ENCODE measurements at regions not wholly inside any gene's neighbourhood (a gene's known extent, or its start where the extent isn't known, plus 50 kb on each side); places are given as distances from the start of the nearest gene placed in this dataset.

DNA sequence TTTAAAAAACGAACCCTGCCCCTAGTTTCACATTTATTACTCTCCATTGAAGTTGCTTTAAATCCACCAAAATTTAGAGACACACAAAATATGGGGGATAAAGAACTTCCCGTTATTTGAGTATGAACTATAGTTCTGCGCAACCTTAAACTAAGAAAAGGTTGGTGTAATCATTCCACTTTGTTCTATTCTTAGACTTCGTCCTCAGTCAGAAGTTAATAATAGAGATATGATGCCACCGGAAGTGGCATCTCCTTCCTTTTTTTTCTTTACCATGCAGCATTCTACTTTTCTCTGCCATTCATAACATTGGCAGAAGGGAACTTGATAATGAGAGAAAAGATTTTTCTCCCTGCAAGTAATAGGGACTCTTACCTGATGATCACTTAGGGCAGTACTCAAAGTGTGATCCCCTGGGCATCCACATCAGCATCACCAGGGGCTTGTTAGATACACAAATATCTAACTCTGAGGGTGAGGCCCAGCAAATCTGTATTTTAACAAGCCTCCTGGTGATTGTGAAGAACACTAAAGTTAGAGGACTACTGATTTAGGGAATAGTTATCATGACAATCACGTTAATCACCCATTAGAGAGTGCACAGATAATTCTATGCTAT, 147.7 kb upstream of the DTNA start:
- H4K20me1 ChIP-seq (ENCODE audit: insufficient read depth, low read length): no peaks in the 10 kb centered on the region
- no peak overlapping the region for H3K4me3 ChIP-seq (ENCODE audit: low read length)
- H3K9ac ChIP-seq (ENCODE audit: low read length): no peak overlapping the region
- H3K4me2 ChIP-seq (ENCODE audit: low read depth, low read length): no peak overlapping the region
- no peak overlapping the region for H2AFZ ChIP-seq (ENCODE audit: low read length)
- no peaks in the 10 kb centered on the region for H3K9me3 ChIP-seq (replicated peaks; ENCODE audit: insufficient read depth, low read length)
- no peaks in the 10 kb centered on the region for H3F3A ChIP-seq (ENCODE audit: insufficient read depth, low read length)
- H3K36me3 ChIP-seq (replicated peaks; ENCODE audit: insufficient read depth, low read length): no peaks in the 10 kb centered on the region
- no peaks in the 10 kb centered on the region for H3K4me1 ChIP-seq (ENCODE audit: low read length)
- no peak overlapping the region for H3K27ac ChIP-seq (ENCODE audit: low read length)
- H3K79me2 ChIP-seq (ENCODE audit: low read length): 0 out of 2 replicates have a peak, but pooled peaks cover 6% of the 10 kb centered on the region
- H3K27me3 ChIP-seq (replicated peaks; ENCODE audit: insufficient read depth, low read length): no peaks in the 10 kb centered on the region
- H3K9me2 ChIP-seq (replicated peaks; ENCODE audit: insufficient read depth, low read length): no peaks in the 10 kb centered on the region; the same call in 1 of the 2 replicates
- no peak for DNase-seq
- TF ChIP-seq EZH2 (optimal IDR thresholded peaks at IDR 0.05; ENCODE audit: low read depth, low read length) (no peak), EZH2phosphoT487 (IDR thresholded peaks at IDR 0.05; ENCODE audit: low read length) (no peak)
- TF ChIP-seq, protein P1, sequence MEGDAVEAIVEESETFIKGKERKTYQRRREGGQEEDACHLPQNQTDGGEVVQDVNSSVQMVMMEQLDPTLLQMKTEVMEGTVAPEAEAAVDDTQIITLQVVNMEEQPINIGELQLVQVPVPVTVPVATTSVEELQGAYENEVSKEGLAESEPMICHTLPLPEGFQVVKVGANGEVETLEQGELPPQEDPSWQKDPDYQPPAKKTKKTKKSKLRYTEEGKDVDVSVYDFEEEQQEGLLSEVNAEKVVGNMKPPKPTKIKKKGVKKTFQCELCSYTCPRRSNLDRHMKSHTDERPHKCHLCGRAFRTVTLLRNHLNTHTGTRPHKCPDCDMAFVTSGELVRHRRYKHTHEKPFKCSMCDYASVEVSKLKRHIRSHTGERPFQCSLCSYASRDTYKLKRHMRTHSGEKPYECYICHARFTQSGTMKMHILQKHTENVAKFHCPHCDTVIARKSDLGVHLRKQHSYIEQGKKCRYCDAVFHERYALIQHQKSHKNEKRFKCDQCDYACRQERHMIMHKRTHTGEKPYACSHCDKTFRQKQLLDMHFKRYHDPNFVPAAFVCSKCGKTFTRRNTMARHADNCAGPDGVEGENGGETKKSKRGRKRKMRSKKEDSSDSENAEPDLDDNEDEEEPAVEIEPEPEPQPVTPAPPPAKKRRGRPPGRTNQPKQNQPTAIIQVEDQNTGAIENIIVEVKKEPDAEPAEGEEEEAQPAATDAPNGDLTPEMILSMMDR (IDR thresholded peaks at IDR 0.05; ENCODE audit: low read length): no peak

DNA sequence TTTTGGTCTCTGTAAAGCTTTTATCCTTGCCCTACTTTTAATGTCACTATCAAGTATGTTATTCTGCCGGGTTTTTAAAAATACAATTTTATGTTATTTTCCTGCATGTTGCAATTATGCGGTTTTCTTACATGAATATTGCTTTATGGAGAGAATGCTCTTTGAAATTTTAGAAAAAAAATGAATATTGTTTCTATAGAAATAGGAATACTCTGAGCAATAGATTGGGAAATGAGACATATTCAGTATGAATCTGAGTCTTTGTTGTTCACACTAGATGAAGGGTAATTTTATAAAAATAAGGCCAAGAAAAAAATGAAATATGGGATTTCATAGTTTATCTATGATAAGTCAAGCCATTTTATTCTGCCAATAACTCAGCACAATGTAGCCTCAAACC, 142.2 kb upstream of the DTNA start:
- no peak for DNase-seq
- no peaks in the 10 kb centered on the region for H3K4me1 ChIP-seq (ENCODE audit: low read length)
- H3K4me2 ChIP-seq (ENCODE audit: low read depth, low read length): no peak overlapping the region
- no peaks in the 10 kb centered on the region for H3K27me3 ChIP-seq (replicated peaks; ENCODE audit: insufficient read depth, low read length)
- no peaks in the 10 kb centered on the region; the same call in 1 of the 2 replicates for H3K9me2 ChIP-seq (replicated peaks; ENCODE audit: insufficient read depth, low read length)
- H3K9ac ChIP-seq (ENCODE audit: low read length): no peak overlapping the region
- no peak overlapping the region for H3K27ac ChIP-seq (ENCODE audit: low read length)
- H3F3A ChIP-seq (ENCODE audit: insufficient read depth, low read length): no peaks in the 10 kb centered on the region
- H3K9me3 ChIP-seq (replicated peaks; ENCODE audit: insufficient read depth, low read length): no peaks in the 10 kb centered on the region
- H3K79me2 ChIP-seq (ENCODE audit: low read length): no peaks in the 10 kb centered on the region
- H4K20me1 ChIP-seq (ENCODE audit: insufficient read depth, low read length): no peaks in the 10 kb centered on the region
- no peak overlapping the region for H3K4me3 ChIP-seq (ENCODE audit: low read length)
- TF ChIP-seq EZH2phosphoT487 (IDR thresholded peaks at IDR 0.05; ENCODE audit: low read length): no peak
- no peak for TF ChIP-seq EZH2 (optimal IDR thresholded peaks at IDR 0.05; ENCODE audit: low read depth, low read length)
- TF ChIP-seq, protein P1 (IDR thresholded peaks at IDR 0.05; ENCODE audit: low read length): no peak
- H3K36me3 ChIP-seq (replicated peaks; ENCODE audit: insufficient read depth, low read length): no peaks in the 10 kb centered on the region
- no peak overlapping the region for H2AFZ ChIP-seq (ENCODE audit: low read length)

DNA sequence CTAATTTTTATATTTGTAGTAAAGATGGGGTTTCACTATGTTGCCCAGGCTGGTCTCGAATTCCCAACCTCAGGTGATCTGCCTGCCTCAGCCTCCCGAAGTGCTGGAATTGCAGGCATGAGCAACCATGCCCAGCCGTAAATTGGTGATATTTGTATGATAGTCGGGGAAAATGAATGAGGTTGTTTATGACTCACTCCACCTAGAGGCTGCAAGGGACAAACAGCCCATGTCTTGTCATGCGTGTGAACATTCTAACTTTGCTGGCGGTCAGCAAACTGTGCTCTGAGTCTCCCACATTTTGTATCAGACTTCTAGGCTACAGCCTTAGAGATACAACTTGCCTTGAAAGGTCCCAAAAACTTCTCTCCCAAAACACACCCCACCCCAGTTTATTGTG, 133.5 kb upstream of the DTNA start:
- H3F3A ChIP-seq (ENCODE audit: insufficient read depth, low read length): no peaks in the 10 kb centered on the region
- no peak for DNase-seq
- H3K4me2 ChIP-seq (ENCODE audit: low read depth, low read length): no peak overlapping the region
- H3K9ac ChIP-seq (ENCODE audit: low read length): no peak overlapping the region
- H2AFZ ChIP-seq (ENCODE audit: low read length): no peak overlapping the region
- H3K4me1 ChIP-seq (ENCODE audit: low read length): no peaks in the 10 kb centered on the region
- H3K9me2 ChIP-seq (replicated peaks; ENCODE audit: insufficient read depth, low read length): no peaks in the 10 kb centered on the region
- H3K27me3 ChIP-seq (replicated peaks; ENCODE audit: insufficient read depth, low read length): no peaks in the 10 kb centered on the region
- H3K36me3 ChIP-seq (replicated peaks; ENCODE audit: insufficient read depth, low read length): no peaks in the 10 kb centered on the region
- H3K4me3 ChIP-seq (ENCODE audit: low read length): no peak overlapping the region
- no peaks in the 10 kb centered on the region for H4K20me1 ChIP-seq (ENCODE audit: insufficient read depth, low read length)
- no peaks in the 10 kb centered on the region for H3K9me3 ChIP-seq (replicated peaks; ENCODE audit: insufficient read depth, low read length)
- no peak overlapping the region for H3K27ac ChIP-seq (ENCODE audit: low read length)
- TF ChIP-seq EZH2 (optimal IDR thresholded peaks at IDR 0.05; ENCODE audit: low read depth, low read length): no peak
- no peak for TF ChIP-seq EZH2phosphoT487 (IDR thresholded peaks at IDR 0.05; ENCODE audit: low read length)
- TF ChIP-seq, protein P1 (IDR thresholded peaks at IDR 0.05; ENCODE audit: low read length): no peak
- H3K79me2 ChIP-seq (ENCODE audit: low read length): no peaks in the 10 kb centered on the region

Measured in MM.1S (cell line).